Bronchial epithelial cell (primary cell): ENCODE measurements at regions not wholly inside any gene's neighbourhood (a gene's known extent, or its start where the extent isn't known, plus 50 kb on each side); places are given as distances from the start of the nearest gene placed in this dataset.

Experiments
- DNase-seq: peaks from one replicate; pipeline ENCODE4 v3.0.0-alpha.2; 2010; ENCODE audit warnings: low read depth
- FAIRE-seq: peaks from 2 replicates; lab custom pipeline; 2011; peaks lifted over from hg19 to GRCh38; lab: Jason Lieb, UNC
- H3K27me3 ChIP-seq: 2 replicates; pipeline ENCODE4 v1.5.1; 2011; ENCODE audit warnings: low read length; ENCODE audit not compliant: control insufficient read depth, insufficient read depth
- H3K36me3 ChIP-seq: 2 replicates; pipeline ENCODE4 v1.5.1; 2011; ENCODE audit warnings: low read length; ENCODE audit not compliant: control insufficient read depth, insufficient read depth
- H3K4me3 ChIP-seq: 2 replicates; pipeline ENCODE4 v1.5.1; 2011; ENCODE audit warnings: mild to moderate bottlenecking, low read depth, low read length, control low read depth
- TF ChIP-seq, protein P1 (sequence below): IDR thresholded peaks from 2 replicates; pipeline ENCODE4 v1.5.1; 2011; ENCODE audit warnings: mild to moderate bottlenecking, moderate library complexity, low read length, control low read depth, inconsistent platforms; ENCODE audit not compliant: insufficient read depth, severe bottlenecking

DNA sequence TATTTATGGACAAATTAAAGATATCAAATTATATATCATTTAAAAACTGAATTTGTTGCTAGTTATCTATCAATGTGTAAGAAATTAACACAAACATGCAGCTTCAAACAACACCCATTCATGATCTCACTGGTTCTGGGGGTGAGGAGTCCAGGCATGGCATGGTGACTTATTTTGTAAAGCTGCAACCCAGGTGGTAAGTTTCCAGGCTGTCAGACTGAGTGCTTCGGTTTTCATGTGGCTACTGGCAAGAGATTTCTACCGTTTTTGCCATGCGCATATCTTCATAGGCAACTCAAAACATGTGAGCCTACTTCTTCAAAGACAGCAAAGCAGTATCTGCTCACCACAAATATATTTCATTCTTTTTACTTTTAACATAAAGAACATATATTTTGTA, 364.3 kb upstream of the BCHE start:
- TF ChIP-seq, protein P1, sequence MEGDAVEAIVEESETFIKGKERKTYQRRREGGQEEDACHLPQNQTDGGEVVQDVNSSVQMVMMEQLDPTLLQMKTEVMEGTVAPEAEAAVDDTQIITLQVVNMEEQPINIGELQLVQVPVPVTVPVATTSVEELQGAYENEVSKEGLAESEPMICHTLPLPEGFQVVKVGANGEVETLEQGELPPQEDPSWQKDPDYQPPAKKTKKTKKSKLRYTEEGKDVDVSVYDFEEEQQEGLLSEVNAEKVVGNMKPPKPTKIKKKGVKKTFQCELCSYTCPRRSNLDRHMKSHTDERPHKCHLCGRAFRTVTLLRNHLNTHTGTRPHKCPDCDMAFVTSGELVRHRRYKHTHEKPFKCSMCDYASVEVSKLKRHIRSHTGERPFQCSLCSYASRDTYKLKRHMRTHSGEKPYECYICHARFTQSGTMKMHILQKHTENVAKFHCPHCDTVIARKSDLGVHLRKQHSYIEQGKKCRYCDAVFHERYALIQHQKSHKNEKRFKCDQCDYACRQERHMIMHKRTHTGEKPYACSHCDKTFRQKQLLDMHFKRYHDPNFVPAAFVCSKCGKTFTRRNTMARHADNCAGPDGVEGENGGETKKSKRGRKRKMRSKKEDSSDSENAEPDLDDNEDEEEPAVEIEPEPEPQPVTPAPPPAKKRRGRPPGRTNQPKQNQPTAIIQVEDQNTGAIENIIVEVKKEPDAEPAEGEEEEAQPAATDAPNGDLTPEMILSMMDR, result no peak
- FAIRE-seq (no peak), DNase-seq (no peak)
- no peaks in the 10 kb centered on the region for H3K36me3 ChIP-seq
- H3K4me3 ChIP-seq, result no peak overlapping the region
- no peaks in the 10 kb centered on the region for H3K27me3 ChIP-seq

DNA sequence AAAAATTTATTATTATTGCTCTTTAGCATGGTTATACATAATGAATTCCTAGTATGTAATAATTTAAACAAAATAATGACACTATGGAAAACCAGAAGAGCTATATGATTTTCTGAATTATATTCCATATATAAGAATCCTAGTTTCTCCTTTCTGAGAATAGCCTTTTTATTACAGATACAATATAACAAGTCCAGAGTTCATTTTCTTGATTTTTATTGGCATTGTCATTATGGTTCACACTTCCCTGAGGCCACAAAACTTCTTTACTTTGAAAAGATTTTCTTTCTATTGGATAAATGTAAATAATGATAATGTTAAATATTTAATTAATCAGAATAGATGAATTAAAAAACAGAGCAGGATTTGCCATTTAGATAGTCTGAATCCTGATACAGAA, 362.3 kb upstream of the BCHE start:
- FAIRE-seq (no peak), DNase-seq (no peak)
- no peak overlapping the region for H3K4me3 ChIP-seq
- TF ChIP-seq, protein P1, result no peak
- no peaks in the 10 kb centered on the region for H3K36me3 ChIP-seq
- H3K27me3 ChIP-seq, result no peaks in the 10 kb centered on the region

DNA sequence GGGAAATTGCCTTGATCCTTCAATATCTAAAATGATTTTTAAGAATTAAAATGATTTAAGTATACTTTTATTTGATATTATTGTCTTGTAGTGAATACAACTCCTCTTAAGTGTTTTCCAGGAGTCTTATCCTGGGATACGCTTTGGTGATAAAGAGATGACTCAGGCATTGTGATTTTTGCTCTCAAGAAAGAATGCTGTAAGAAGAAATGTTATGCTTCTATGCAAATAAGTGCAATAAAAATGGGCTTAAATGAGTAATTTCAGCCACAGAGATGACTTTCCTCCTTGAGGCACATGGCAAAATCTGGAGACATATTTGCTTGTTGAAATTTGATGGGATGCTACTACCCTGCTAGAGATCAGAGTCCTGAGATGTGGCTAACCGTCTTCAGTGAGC, 358.6 kb upstream of the BCHE start:
- DNase-seq (peak; percentile 14), FAIRE-seq (no peak)
- Histone ChIP-seq H3K36me3 (no peaks in the 10 kb centered on the region), H3K27me3 (no peaks in the 10 kb centered on the region), H3K4me3 (no peak overlapping the region)
- TF ChIP-seq, protein P1, result no peak

DNA sequence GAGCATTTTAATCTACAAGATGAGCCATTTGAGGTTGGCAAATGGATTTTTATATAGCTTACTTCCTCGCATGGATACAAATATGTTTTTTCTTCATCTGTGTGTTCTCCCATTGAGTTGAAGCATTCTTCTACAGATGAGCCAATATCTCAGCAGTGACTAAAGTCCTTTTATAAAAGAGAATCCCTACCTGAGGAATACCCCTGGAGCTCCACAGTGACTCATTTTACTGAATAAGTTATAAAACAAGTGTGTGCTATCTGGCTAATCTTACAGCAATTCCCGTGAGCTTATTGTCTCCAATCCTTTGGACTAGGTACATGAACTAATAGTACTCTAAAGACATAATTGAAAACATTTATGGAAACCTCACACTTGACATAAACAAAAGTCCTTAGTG, 354.2 kb upstream of the BCHE start:
- FAIRE-seq (no peak), DNase-seq (peak; percentile 52)
- TF ChIP-seq, protein P1, result no peak

DNA sequence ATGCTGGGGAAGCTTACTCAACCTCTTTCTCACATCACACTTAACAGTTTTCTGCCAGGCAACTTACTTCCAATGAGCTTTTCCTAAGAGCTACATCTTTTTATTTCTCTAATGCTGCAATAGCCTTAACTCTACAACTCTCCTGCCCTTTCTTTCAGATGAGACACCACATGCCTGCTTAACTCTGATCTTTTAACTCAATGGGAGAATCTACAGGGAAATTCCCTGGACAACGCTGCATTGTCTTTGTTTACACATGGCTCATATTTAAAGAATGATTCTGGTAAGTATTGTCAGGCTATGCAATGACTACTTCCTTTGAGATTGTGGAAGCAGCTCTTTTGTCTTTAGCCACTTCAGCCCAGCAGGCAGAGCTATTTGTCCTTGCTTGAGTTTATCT, 353.1 kb upstream of the BCHE start:
- DNase-seq (peak; percentile 89), FAIRE-seq (no peak)
- H3K27me3 ChIP-seq, result no peaks in the 10 kb centered on the region
- H3K36me3 ChIP-seq, result no peaks in the 10 kb centered on the region
- TF ChIP-seq, protein P1, result no peak
- H3K4me3 ChIP-seq, result no peak overlapping the region

More for the DNA sequence above, 354.2 kb upstream of the BCHE start:
- Histone ChIP-seq H3K4me3 (no peak overlapping the region), H3K27me3 (no peaks in the 10 kb centered on the region), H3K36me3 (no peaks in the 10 kb centered on the region)

DNA sequence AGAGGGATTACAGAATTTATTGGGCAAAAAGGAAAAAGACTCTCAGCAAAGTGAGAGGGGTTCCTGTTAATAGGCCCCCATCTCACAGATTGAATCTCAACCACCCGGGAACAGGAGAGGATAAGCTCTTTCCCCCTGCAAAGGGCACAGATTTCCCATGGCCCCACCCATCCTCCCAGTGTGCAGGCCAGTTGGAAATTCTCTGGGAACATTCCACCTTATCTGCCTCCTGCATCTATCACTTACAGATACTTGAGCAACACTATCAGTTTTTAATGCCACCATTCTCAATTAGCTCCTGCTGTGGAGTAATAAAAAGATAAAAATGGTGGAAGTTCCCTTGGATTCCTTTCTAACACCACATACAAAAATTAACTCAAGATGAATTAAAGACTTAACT, 350.0 kb upstream of the BCHE start:
- DNase-seq (no peak), FAIRE-seq (no peak)
- TF ChIP-seq, protein P1, result no peak
- H3K4me3 ChIP-seq, result no peak overlapping the region
- H3K27me3 ChIP-seq, result no peaks in the 10 kb centered on the region
- H3K36me3 ChIP-seq, result no peaks in the 10 kb centered on the region
